ENCODE measurements at regions not wholly inside any gene's neighbourhood (a gene's known extent, or its start where the extent isn't known, plus 50 kb on each side); places are given as distances from the start of the nearest gene placed in this dataset.

- no peak overlapping the region for H2AFZ ChIP-seq (ENCODE audit: control insufficient read depth, low read length)
- no peak overlapping the region for H3K9ac ChIP-seq (ENCODE audit: control insufficient read depth, extremely low read depth, insufficient read depth, low read length)
- TF ChIP-seq EZH2 (IDR thresholded peaks at IDR 0.05; ENCODE audit: low read length) (no peak), CTCF (optimal IDR thresholded peaks at IDR 0.05 in 1 of 3, IDR thresholded peaks at IDR 0.05 in 1 of 3, conservative IDR thresholded peaks at IDR 0.05 in 1 of 3; ENCODE audit: extremely low read depth in 1 of 3, insufficient read depth in 2 of 3, low read length in 3 of 3) (no peak)
- no peak overlapping the region for H3K4me3 ChIP-seq (ENCODE audit: control insufficient read depth in 2 of 3, extremely low read depth in 1 of 3, insufficient read depth in 2 of 3, low read depth in 1 of 3, low read length in 3 of 3)
- DNase-seq (ENCODE audit: low read depth, low spot score) (no peak), FAIRE-seq (no peak)
- H4K20me1 ChIP-seq (ENCODE audit: control insufficient read depth, extremely low read depth, insufficient read depth, low read length), result no peaks in the 10 kb centered on the region
- dilution Hi-C loops (cut with MboI; ENCODE audit: extremely low pct_ligation_motif_present, low sequenced_read_pairs), result no loop called here
- no peak overlapping the region for H3K4me2 ChIP-seq (ENCODE audit: control insufficient read depth, extremely low read depth, insufficient read depth, low read depth, low read length)
- H3K36me3 ChIP-seq (ENCODE audit: control insufficient read depth in 2 of 2, extremely low read depth in 1 of 2, insufficient read depth in 2 of 2, low read length in 2 of 2), result no peaks in the 10 kb centered on the region
- no peaks in the 10 kb centered on the region for H3K4me1 ChIP-seq (ENCODE audit: control insufficient read depth, extremely low read depth, insufficient read depth, low read length)
- H3K79me2 ChIP-seq (ENCODE audit: control insufficient read depth, insufficient read depth, low read length), result no peaks in the 10 kb centered on the region
- no peaks in the 10 kb centered on the region for H3K9me3 ChIP-seq (ENCODE audit: control insufficient read depth, low read depth, low read length)
- no peaks in the 10 kb centered on the region for H3K27me3 ChIP-seq (ENCODE audit: control insufficient read depth, extremely low read depth, insufficient read depth, low read length)
- H3K9me1 ChIP-seq (ENCODE audit: control insufficient read depth, extremely low read depth, insufficient read depth, low read length), result no peaks in the 10 kb centered on the region
- H3K27ac ChIP-seq (ENCODE audit: control insufficient read depth, insufficient read depth, low read length), result no peak overlapping the region
Observed at GRCh38 chr18:8507915-8508705, 101.1 kb upstream of the RAB12 start.

DNA sequence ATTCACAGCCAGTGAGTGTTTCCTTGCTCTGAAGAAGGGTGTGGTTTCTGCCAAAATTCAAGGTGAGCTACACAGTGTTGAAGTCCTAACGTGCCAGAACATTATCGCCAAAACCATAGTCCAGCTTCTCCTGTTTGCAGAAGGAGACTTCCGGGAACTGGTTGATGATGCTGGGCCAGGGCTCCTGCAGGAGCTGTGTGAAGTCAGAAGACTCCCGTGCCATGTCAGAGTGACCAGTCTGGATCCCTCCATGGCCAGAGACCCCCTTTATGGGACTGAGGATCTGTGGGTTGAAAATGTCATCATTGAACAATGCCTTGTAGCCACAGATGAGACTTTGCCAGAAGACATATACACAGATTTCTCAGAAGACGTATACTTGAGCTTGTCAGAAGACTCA is 96.0 kb upstream of the RAB12 start:
- no peaks in the 10 kb centered on the region for H3K36me3 ChIP-seq (ENCODE audit: control insufficient read depth in 2 of 2, extremely low read depth in 1 of 2, insufficient read depth in 2 of 2, low read length in 2 of 2)
- H3K9me1 ChIP-seq (ENCODE audit: control insufficient read depth, extremely low read depth, insufficient read depth, low read length), result no peaks in the 10 kb centered on the region
- FAIRE-seq, result no peak
- H3K27ac ChIP-seq (ENCODE audit: control insufficient read depth, insufficient read depth, low read length), result no peak overlapping the region
- H2AFZ ChIP-seq (ENCODE audit: control insufficient read depth, low read length), result no peak overlapping the region
- no peaks in the 10 kb centered on the region for H3K27me3 ChIP-seq (ENCODE audit: control insufficient read depth, extremely low read depth, insufficient read depth, low read length)
- DNase-seq (ENCODE audit: low read depth, low spot score), result no peak
- no peaks in the 10 kb centered on the region for H3K9me3 ChIP-seq (ENCODE audit: control insufficient read depth, low read depth, low read length)
- no peaks in the 10 kb centered on the region for H3K79me2 ChIP-seq (ENCODE audit: control insufficient read depth, insufficient read depth, low read length)
- H3K4me3 ChIP-seq (ENCODE audit: control insufficient read depth in 2 of 3, extremely low read depth in 1 of 3, insufficient read depth in 2 of 3, low read depth in 1 of 3, low read length in 3 of 3), result no peak overlapping the region
- H3K4me2 ChIP-seq (ENCODE audit: control insufficient read depth, extremely low read depth, insufficient read depth, low read depth, low read length), result no peak overlapping the region
- peaks cover 15% of the 10 kb centered on the region for H3K4me1 ChIP-seq (ENCODE audit: control insufficient read depth, extremely low read depth, insufficient read depth, low read length)
- no peak for TF ChIP-seq EZH2 (IDR thresholded peaks at IDR 0.05; ENCODE audit: low read length)
- TF ChIP-seq CTCF (optimal IDR thresholded peaks at IDR 0.05 in 1 of 3, IDR thresholded peaks at IDR 0.05 in 1 of 3, conservative IDR thresholded peaks at IDR 0.05 in 1 of 3; ENCODE audit: extremely low read depth in 1 of 3, insufficient read depth in 2 of 3, low read length in 3 of 3), result no peak
- dilution Hi-C loops (cut with MboI; ENCODE audit: extremely low pct_ligation_motif_present, low sequenced_read_pairs), result no loop called here
- H3K9ac ChIP-seq (ENCODE audit: control insufficient read depth, extremely low read depth, insufficient read depth, low read length), result no peak overlapping the region
- H4K20me1 ChIP-seq (ENCODE audit: control insufficient read depth, extremely low read depth, insufficient read depth, low read length), result no peaks in the 10 kb centered on the region

Measured in keratinocyte (primary cell).